ENCODE measurements at regions not wholly inside any gene's neighbourhood (a gene's known extent, or its start where the extent isn't known, plus 50 kb on each side); places are given as distances from the start of the nearest gene placed in this dataset.

DNA sequence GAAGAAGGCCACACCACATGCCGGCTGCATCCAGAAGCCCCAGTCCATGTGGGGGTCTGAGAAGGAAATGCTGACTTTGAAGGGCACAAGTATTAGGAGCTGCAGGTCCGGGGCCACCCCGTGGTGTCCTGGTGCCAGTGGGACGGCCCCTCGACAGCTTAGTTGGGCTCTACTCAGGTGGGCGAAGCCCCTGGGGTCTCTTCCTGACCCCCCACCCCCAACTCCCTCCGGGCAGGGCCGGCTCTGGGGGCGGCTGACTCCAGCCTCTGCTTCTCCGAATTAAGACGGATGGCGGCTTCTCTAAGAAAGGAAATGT lies 62.1 kb upstream of the TTC34 start:
- H3K4me1 ChIP-seq (ENCODE audit: low read depth), result no peaks in the 10 kb centered on the region
- H3K36me3 ChIP-seq, result no peaks in the 10 kb centered on the region
- no peak for DNase-seq (ENCODE audit: low read depth in 1 of 2, low spot score in 1 of 2)
- H3K27me3 ChIP-seq, result no peaks in the 10 kb centered on the region
- TF ChIP-seq, protein P1, sequence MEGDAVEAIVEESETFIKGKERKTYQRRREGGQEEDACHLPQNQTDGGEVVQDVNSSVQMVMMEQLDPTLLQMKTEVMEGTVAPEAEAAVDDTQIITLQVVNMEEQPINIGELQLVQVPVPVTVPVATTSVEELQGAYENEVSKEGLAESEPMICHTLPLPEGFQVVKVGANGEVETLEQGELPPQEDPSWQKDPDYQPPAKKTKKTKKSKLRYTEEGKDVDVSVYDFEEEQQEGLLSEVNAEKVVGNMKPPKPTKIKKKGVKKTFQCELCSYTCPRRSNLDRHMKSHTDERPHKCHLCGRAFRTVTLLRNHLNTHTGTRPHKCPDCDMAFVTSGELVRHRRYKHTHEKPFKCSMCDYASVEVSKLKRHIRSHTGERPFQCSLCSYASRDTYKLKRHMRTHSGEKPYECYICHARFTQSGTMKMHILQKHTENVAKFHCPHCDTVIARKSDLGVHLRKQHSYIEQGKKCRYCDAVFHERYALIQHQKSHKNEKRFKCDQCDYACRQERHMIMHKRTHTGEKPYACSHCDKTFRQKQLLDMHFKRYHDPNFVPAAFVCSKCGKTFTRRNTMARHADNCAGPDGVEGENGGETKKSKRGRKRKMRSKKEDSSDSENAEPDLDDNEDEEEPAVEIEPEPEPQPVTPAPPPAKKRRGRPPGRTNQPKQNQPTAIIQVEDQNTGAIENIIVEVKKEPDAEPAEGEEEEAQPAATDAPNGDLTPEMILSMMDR (IDR thresholded peaks at IDR 0.05; ENCODE audit: low read depth, low read length), result no peak
- H3K9me3 ChIP-seq (ENCODE audit: low read depth), result no peaks in the 10 kb centered on the region
- H3K27ac ChIP-seq, result no peak overlapping the region
- no peak overlapping the region for H3K4me3 ChIP-seq

DNA sequence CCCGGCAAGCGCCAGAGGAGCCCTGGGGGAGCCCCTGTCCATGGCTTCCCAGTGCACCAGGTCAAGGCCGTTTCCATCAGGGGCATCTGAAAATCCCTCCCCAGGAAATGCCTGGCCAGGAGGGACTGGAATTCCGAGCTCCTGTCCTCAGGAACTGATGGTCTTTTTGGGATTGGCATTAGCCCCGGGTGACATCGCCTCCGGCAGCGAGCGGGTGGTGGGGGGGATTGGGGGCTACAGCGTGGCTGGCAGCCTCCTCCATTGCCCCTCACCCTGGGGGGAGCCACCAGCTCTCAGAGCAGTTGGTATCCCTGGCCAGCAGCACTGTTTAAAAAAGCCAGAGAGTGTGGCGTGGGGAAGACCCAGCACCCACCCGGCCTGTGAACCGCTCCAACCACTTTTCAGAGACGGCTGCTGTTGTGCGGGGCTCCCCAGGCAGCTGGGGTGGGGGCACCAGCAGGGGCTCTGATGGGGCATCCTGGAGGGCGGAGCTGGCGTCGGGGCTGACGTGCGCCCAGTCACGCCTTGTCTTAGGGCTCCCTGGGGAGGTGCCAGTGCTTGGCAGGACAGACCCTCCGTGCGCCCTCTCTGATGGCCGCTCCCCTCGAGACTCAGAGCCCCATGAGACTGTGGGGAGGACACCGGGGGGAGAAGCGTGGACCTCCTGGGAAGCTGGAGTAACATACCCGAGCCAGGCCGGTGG lies 62.9 kb upstream of the TTC34 start:
- H3K4me1 ChIP-seq (ENCODE audit: low read depth), result no peaks in the 10 kb centered on the region
- no peaks in the 10 kb centered on the region for H3K27me3 ChIP-seq
- TF ChIP-seq, protein P1 (IDR thresholded peaks at IDR 0.05; ENCODE audit: low read depth, low read length), result no peak
- no peaks in the 10 kb centered on the region for H3K9me3 ChIP-seq (ENCODE audit: low read depth)
- H3K36me3 ChIP-seq, result no peaks in the 10 kb centered on the region
- no peak overlapping the region for H3K4me3 ChIP-seq
- no peak for DNase-seq (ENCODE audit: low read depth in 1 of 2, low spot score in 1 of 2)
- H3K27ac ChIP-seq, result no peak overlapping the region

DNA sequence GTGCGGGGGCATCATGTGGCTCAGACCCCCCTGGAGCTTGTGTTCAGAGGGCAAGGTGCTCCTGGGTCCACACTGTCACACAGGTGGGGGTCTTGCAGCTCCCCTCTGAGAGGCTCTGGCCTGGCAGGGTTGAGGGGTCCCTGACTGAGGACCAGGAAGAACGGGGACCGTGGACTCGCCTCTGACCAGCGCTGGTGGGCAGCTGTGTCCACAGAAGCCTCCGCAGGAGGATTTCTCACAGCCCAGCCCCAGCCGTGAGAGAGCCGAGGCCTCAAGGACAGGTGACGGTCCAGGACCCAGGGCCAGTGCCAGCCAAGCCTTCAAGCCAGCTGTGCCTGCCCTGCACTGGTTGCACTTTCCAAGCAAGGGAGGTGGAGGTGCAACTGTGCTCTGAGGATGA lies 63.5 kb upstream of the TTC34 start:
- no peaks in the 10 kb centered on the region for H3K27me3 ChIP-seq
- DNase-seq (ENCODE audit: low read depth in 1 of 2, low spot score in 1 of 2), result no peak
- no peaks in the 10 kb centered on the region for H3K4me1 ChIP-seq (ENCODE audit: low read depth)
- no peaks in the 10 kb centered on the region for H3K9me3 ChIP-seq (ENCODE audit: low read depth)
- TF ChIP-seq, protein P1 (IDR thresholded peaks at IDR 0.05; ENCODE audit: low read depth, low read length), result no peak
- no peak overlapping the region for H3K4me3 ChIP-seq
- no peak overlapping the region for H3K27ac ChIP-seq
- H3K36me3 ChIP-seq, result no peaks in the 10 kb centered on the region

DNA sequence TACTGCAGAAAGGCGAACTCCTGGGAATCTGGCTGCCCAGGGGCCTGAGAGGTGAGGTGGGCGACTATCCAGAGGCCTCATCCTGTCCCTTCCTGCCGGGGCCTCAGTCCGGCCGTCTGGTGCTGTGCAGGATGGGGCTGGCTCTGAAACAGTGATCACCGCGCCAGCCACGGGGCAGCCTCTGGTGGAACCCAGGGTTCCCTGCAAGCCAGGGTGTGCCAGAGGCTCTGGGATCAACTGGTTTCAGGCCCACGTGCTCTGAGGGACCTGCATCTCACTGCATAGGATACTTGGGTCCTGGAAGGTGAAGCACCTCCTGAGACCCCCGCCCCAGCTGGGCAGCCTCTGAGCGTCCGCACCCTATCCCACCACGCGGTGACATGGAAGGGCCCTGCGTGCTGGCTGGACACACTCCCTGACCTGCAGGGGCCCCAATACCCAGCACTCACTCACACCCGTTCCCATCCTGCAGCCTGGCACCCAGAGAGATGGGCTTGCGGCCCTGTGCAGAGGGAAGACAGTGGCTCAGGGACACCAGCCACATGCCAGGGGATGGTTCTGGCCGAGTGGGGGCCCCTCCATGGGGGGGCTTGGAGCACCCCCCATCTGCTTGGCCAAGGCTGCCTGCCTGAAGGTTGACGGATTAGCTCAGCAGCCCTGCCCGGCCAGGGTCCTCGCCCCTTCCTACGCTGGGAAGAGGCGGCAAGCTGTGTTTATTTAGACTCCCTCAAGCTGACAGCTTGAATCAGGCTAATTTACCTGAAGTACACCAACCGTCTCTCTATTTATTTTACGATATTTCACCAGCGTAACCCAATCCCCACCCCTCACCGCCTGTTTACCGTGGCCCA lies 64.3 kb upstream of the TTC34 start:
- no peaks in the 10 kb centered on the region for H3K36me3 ChIP-seq
- H3K4me1 ChIP-seq (ENCODE audit: low read depth), result no peaks in the 10 kb centered on the region
- no peak overlapping the region for H3K27ac ChIP-seq
- no peak overlapping the region for H3K4me3 ChIP-seq
- no peaks in the 10 kb centered on the region for H3K9me3 ChIP-seq (ENCODE audit: low read depth)
- no peaks in the 10 kb centered on the region for H3K27me3 ChIP-seq
- TF ChIP-seq, protein P1 (IDR thresholded peaks at IDR 0.05; ENCODE audit: low read depth, low read length), result no peak
- no peak for DNase-seq (ENCODE audit: low read depth in 1 of 2, low spot score in 1 of 2)

DNA sequence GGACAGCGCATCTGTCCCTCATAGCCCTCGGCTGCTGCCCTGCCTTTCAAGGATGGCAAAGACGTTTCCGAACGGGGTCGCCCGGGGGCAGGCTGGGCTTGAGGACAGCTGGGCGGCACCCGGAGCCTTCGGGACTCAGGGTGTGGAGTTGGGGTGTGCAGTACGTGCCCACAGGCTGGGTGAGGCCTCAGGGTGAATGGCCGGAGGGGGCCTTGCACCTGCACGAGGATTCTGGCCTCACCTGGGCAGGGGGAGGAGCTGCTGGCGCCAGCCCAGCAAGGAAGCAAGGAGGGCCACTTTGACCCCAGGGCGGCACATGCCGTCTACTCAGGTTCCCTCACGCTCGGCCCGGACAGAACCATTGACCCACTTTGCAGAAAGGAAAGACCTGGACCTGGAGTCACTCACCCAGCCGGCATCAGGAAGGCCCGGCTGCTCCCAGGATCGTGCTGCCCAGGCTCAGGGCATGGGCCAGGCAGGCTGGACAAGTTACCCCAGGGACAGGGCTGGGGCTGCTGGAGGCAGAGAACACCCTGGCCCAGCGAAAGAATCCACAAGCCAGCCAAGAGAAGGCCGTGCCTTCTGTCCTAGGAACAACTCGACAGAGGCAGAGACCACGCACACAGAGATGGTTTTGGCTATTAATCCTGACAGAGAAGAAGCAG lies 65.1 kb upstream of the TTC34 start:
- no peak overlapping the region for H3K27ac ChIP-seq
- no peaks in the 10 kb centered on the region for H3K9me3 ChIP-seq (ENCODE audit: low read depth)
- H3K36me3 ChIP-seq, result no peaks in the 10 kb centered on the region
- H3K4me1 ChIP-seq (ENCODE audit: low read depth), result no peaks in the 10 kb centered on the region
- DNase-seq (ENCODE audit: low read depth in 1 of 2, low spot score in 1 of 2), result no peak
- TF ChIP-seq, protein P1 (IDR thresholded peaks at IDR 0.05; ENCODE audit: low read depth, low read length), result no peak
- H3K4me3 ChIP-seq, result no peak overlapping the region
- H3K27me3 ChIP-seq, result no peaks in the 10 kb centered on the region
